GM23338 (cell line): ENCODE measurements at regions not wholly inside any gene's neighbourhood (a gene's known extent, or its start where the extent isn't known, plus 50 kb on each side); places are given as distances from the start of the nearest gene placed in this dataset.

ENCODE experiments used
- ATAC-seq: fragments of 200-7000 bp; cut with Tn5 transposase; 3 replicates; pipeline ENCODE4 v1.9.1; 2020
- DNase-seq: peaks from one replicate; pipeline ENCODE4 v3.0.0-alpha.2; 2015; ENCODE audit warnings: low spot score
- H2AFZ ChIP-seq: fragments of 200-600 bp; sonication (generic); 2 replicates; pipeline ENCODE4 v1.8.0; 2016; ENCODE audit warnings: antibody characterized with exemption, mild to moderate bottlenecking, moderate library complexity
- H3F3A ChIP-seq: fragments of 200-600 bp; sonication (generic); replicated peaks from 2 replicates; pipeline ENCODE4 v1.8.0; 2017; ENCODE audit warnings: antibody characterized with exemption, mixed run types, low read depth
- H3K27ac ChIP-seq: fragments of 200-600 bp; sonication (generic); 2 replicates; pipeline ENCODE4 v1.6.1; 2016; ENCODE audit warnings: low read depth
- H3K27me3 ChIP-seq: fragments of 200-600 bp; sonication (generic); 2 replicates; pipeline ENCODE4 v1.8.0; 2016; ENCODE audit warnings: mild to moderate bottlenecking, mixed run types, moderate library complexity; ENCODE audit not compliant: insufficient read depth
- H3K36me3 ChIP-seq: fragments of 200-600 bp; sonication (generic); 2 replicates; pipeline ENCODE4 v1.8.0; 2016; ENCODE audit warnings: mild to moderate bottlenecking; ENCODE audit not compliant: insufficient read depth
- H3K4me1 ChIP-seq: fragments of 200-600 bp; sonication (generic); 2 replicates; pipeline ENCODE4 v1.8.0; 2016; ENCODE audit warnings: mild to moderate bottlenecking, moderate library complexity; ENCODE audit not compliant: insufficient read depth
- H3K4me2 ChIP-seq: fragments of 200-600 bp; sonication (generic); 2 replicates; pipeline ENCODE4 v1.7.1; 2017; ENCODE audit warnings: mixed run types
- H3K4me3 ChIP-seq: fragments of 200-600 bp; sonication (generic); 2 replicates; pipeline ENCODE4 v1.6.1; 2016; ENCODE audit warnings: mixed run types
- H3K79me2 ChIP-seq: fragments of 200-600 bp; sonication (generic); replicated peaks from 2 replicates; pipeline ENCODE4 v1.8.0; 2017; ENCODE audit warnings: mild to moderate bottlenecking; ENCODE audit not compliant: insufficient read depth
- H3K9me2 ChIP-seq: fragments of 200-600 bp; sonication (generic); 2 replicates; pipeline ENCODE4 v1.8.0; 2017; ENCODE audit not compliant: insufficient read depth
- H4K20me1 ChIP-seq: fragments of 200-600 bp; sonication (generic); replicated peaks from 2 replicates; pipeline ENCODE4 v1.8.0; 2017; ENCODE audit warnings: mild to moderate bottlenecking; ENCODE audit not compliant: insufficient read depth
- H3K27ac Mint-ChIP-seq: 2 replicates; pipeline ENCODE4 v1.8.0; 2020; ENCODE audit warnings: inconsistent platforms, mild to moderate bottlenecking, moderate library complexity, mixed read lengths
- H3K27me3 Mint-ChIP-seq: 3 replicates; pipeline ENCODE4 v1.8.0; 2022; ENCODE audit warnings: low read depth, mild to moderate bottlenecking, moderate library complexity, mixed read lengths, inconsistent platforms; ENCODE audit not compliant: insufficient read depth, poor library complexity
- H3K36me3 Mint-ChIP-seq: 3 replicates; pipeline ENCODE4 v1.8.0; 2021; ENCODE audit warnings: low read depth, mild to moderate bottlenecking, inconsistent platforms, moderate library complexity, mixed read lengths
- H3K4me1 Mint-ChIP-seq: 3 replicates; pipeline ENCODE4 v1.8.0; 2020; ENCODE audit warnings: mild to moderate bottlenecking, inconsistent platforms, mixed read lengths
- H3K4me3 Mint-ChIP-seq: 3 replicates; pipeline ENCODE4 v1.8.0; 2021; ENCODE audit warnings: moderate library complexity, mild to moderate bottlenecking, inconsistent platforms, mixed read lengths
- H3K9me3 Mint-ChIP-seq: 3 replicates; pipeline ENCODE4 v1.8.0; 2020; ENCODE audit warnings: moderate library complexity, mild to moderate bottlenecking, inconsistent platforms, mixed read lengths
- CREB1 ChIP-seq: fragments of 250-450 bp; sonication (Bioruptor Pico); IDR thresholded peaks from 2 replicates; pipeline ENCODE4 v1.5.0; 2020; ENCODE audit warnings: low read depth, mild to moderate bottlenecking, moderate library complexity
- CTCF ChIP-seq, 2 experiments: fragments of 200-600 bp in 1 of 2; sonication (generic) in 1 of 2; conservative IDR thresholded peaks; 2 replicates each; pipeline versions ENCODE4 v1.5.1 to v1.6.1; 2016 to 2017; ENCODE audit warnings: antibody characterized with exemption in 2 of 2, low read depth in 2 of 2, mild to moderate bottlenecking in 2 of 2, moderate library complexity in 1 of 2
- ETS1 ChIP-seq: IDR thresholded peaks from 2 replicates; pipeline ENCODE4 v1.6.1; 2016; ENCODE audit warnings: antibody characterized with exemption
- EZH2 ChIP-seq: fragments of 200-600 bp; sonication (generic); IDR thresholded peaks from one replicate; pipeline ENCODE4 v1.8.0; 2017; ENCODE audit warnings: antibody characterized with exemption, mild to moderate bottlenecking, low read depth; ENCODE audit not compliant: unreplicated experiment
- EZH2phosphoT487 ChIP-seq: fragments of 200-600 bp; sonication (generic); IDR thresholded peaks from one replicate; pipeline ENCODE4 v1.8.1; 2018; ENCODE audit warnings: antibody characterized with exemption; ENCODE audit not compliant: unreplicated experiment
- JUNB ChIP-seq: IDR thresholded peaks from one replicate; pipeline ENCODE4 v1.6.1; 2016; ENCODE audit warnings: antibody characterized with exemption; ENCODE audit not compliant: unreplicated experiment
- NANOG ChIP-seq: IDR thresholded peaks from 2 replicates; pipeline ENCODE4 v1.6.1; 2016; ENCODE audit warnings: antibody characterized with exemption, borderline replicate concordance
- POLR2AphosphoS5 ChIP-seq: IDR thresholded peaks from 2 replicates; pipeline ENCODE4 v1.6.1; 2016; ENCODE audit warnings: antibody characterized with exemption, low read depth
- REST ChIP-seq: IDR thresholded peaks from one replicate; pipeline ENCODE4 v1.6.1; 2018; ENCODE audit warnings: antibody characterized with exemption; ENCODE audit not compliant: unreplicated experiment
- STAT1 ChIP-seq: IDR thresholded peaks from one replicate; pipeline ENCODE4 v1.6.1; 2016; ENCODE audit warnings: antibody characterized with exemption; ENCODE audit not compliant: unreplicated experiment
- ZNF114 ChIP-seq: fragments of 250-450 bp; sonication (Bioruptor Pico); IDR thresholded peaks from 2 replicates; pipeline ENCODE4 v1.5.0; 2020; ENCODE audit warnings: mild to moderate bottlenecking, moderate library complexity
- ZNF331 ChIP-seq: fragments of 250-450 bp; sonication (Bioruptor Pico); IDR thresholded peaks from 2 replicates; pipeline ENCODE4 v1.5.0; 2020; ENCODE audit warnings: low read depth, mild to moderate bottlenecking, moderate library complexity
- ZNF462 ChIP-seq: fragments of 250-450 bp; sonication (Bioruptor Pico); IDR thresholded peaks from 2 replicates; pipeline ENCODE4 v1.5.0; 2020; ENCODE audit warnings: mild to moderate bottlenecking, moderate library complexity

GRCh38 chr12:90489141-90489540 is 465.8 kb downstream of the CCER1 start:
- TF ChIP-seq POLR2AphosphoS5 = no peak
- no peak for TF ChIP-seq ZNF114 (CRISPR knock-in tag)
- TF ChIP-seq STAT1 = no peak
- no peak for TF ChIP-seq CREB1 (CRISPR knock-in tag)
- no peak for TF ChIP-seq EZH2
- no peak for TF ChIP-seq ZNF331 (CRISPR knock-in tag)
- TF ChIP-seq JUNB = no peak
- no peak for TF ChIP-seq REST
- no peak for TF ChIP-seq ETS1
- TF ChIP-seq EZH2phosphoT487 = no peak
- TF ChIP-seq CTCF (conservative IDR thresholded peaks at IDR 0.05; ENCODE audit: low read depth in 2 of 2) = no peak
- TF ChIP-seq NANOG = no peak
- TF ChIP-seq ZNF462 (CRISPR knock-in tag) = no peak
- peaks cover 38% of the 10 kb centered on the region for H3K9me3 Mint-ChIP-seq
- H3K4me3 Mint-ChIP-seq = no peak overlapping the region
- H3K79me2 ChIP-seq = no peaks in the 10 kb centered on the region
- H4K20me1 ChIP-seq = no peaks in the 10 kb centered on the region
- no peaks in the 10 kb centered on the region for H3F3A ChIP-seq
- ATAC-seq (no peak), DNase-seq (no peak)
- H3K4me1 ChIP-seq = no peaks in the 10 kb centered on the region
- H3K36me3 Mint-ChIP-seq = peaks cover 25% of the 10 kb centered on the region; the same call in 2 of the 3 replicates
- no peaks in the 10 kb centered on the region for H3K9me2 ChIP-seq
- H3K27me3 ChIP-seq = no peaks in the 10 kb centered on the region
- H3K4me1 Mint-ChIP-seq = no peaks in the 10 kb centered on the region
- H3K36me3 ChIP-seq = peaks cover 14% of the 10 kb centered on the region; the same call in 1 of the 2 replicates
- H2AFZ ChIP-seq = no peak overlapping the region
- H3K4me2 ChIP-seq = no peak overlapping the region
- H3K27me3 Mint-ChIP-seq = peaks cover 2% of the 10 kb centered on the region
- H3K27ac Mint-ChIP-seq = no peak overlapping the region
- no peak overlapping the region for H3K4me3 ChIP-seq
- H3K27ac ChIP-seq = no peak overlapping the region
